ENCODE measurements at regions not wholly inside any gene's neighbourhood (a gene's known extent, or its start where the extent isn't known, plus 50 kb on each side); places are given as distances from the start of the nearest gene placed in this dataset.

GRCh38 chr2:237222178-237222577, 136.5 kb downstream of the COPS8 start:
- TF ChIP-seq CTCF (IDR thresholded peaks at IDR 0.05; ENCODE audit: insufficient read depth, low read depth, low read length, missing control alignments), result no peak
- DNase-seq (ENCODE audit: low read depth), result no peak
- H3K4me3 ChIP-seq (ENCODE audit: low read length), result no peak overlapping the region

- TF ChIP-seq CTCF (IDR thresholded peaks at IDR 0.05; ENCODE audit: insufficient read depth, low read depth, low read length, missing control alignments), result no peak
- no peak for DNase-seq (ENCODE audit: low read depth)
- no peak overlapping the region for H3K4me3 ChIP-seq (ENCODE audit: low read length)
Measured at GRCh38 chr2:237222601-237223041, 136.9 kb downstream of the COPS8 start.

- no peak for TF ChIP-seq CTCF (IDR thresholded peaks at IDR 0.05; ENCODE audit: insufficient read depth, low read depth, low read length, missing control alignments)
Measured at GRCh38 chr2:237223201-237223861, 137.6 kb downstream of the COPS8 start.

GRCh38 chr2:237227190-237227589, 141.5 kb downstream of the COPS8 start:
- TF ChIP-seq CTCF (IDR thresholded peaks at IDR 0.05; ENCODE audit: insufficient read depth, low read depth, low read length, missing control alignments), result no peak
- H3K4me3 ChIP-seq (ENCODE audit: low read length), result no peak overlapping the region
- DNase-seq (ENCODE audit: low read depth), result no peak

More at GRCh38 chr2:237223201-237223861, 137.6 kb downstream of the COPS8 start:
- no peak overlapping the region for H3K4me3 ChIP-seq (ENCODE audit: low read length)
- DNase-seq (ENCODE audit: low read depth), result peak; percentile 75

GRCh38 chr2:237227592-237228280, 142.0 kb downstream of the COPS8 start:
- no peak overlapping the region for H3K4me3 ChIP-seq (ENCODE audit: low read length)
- TF ChIP-seq CTCF (IDR thresholded peaks at IDR 0.05; ENCODE audit: insufficient read depth, low read depth, low read length, missing control alignments), result no peak
- DNase-seq (ENCODE audit: low read depth), result peak; percentile 77

GRCh38 chr2:237228281-237228625, 142.6 kb downstream of the COPS8 start:
- no peak for DNase-seq (ENCODE audit: low read depth)
- no peak overlapping the region for H3K4me3 ChIP-seq (ENCODE audit: low read length)
- no peak for TF ChIP-seq CTCF (IDR thresholded peaks at IDR 0.05; ENCODE audit: insufficient read depth, low read depth, low read length, missing control alignments)

All from epithelial cell of esophagus (primary cell).